Activated CD8-positive, alpha-beta memory T cell treated with anti-CD3 and anti-CD28 coated beads, Interleukin-2, amount 10 ng/mL, durations not matched to agents 7 days and 5 days (primary cell): ENCODE measurements at regions not wholly inside any gene's neighbourhood (a gene's known extent, or its start where the extent isn't known, plus 50 kb on each side); places are given as distances from the start of the nearest gene placed in this dataset.

Source experiments
- ATAC-seq: fragments of 150-1000 bp; cut with Tn5 transposase; one replicate; pipeline ENCODE4 v1.10.0; 2021; ENCODE audit warnings: moderate library complexity
- CTCF ChIA-PET: fragments of 350-600 bp; sonication (Branson Sonifier 250); formaldehyde crosslinking; loops from one replicate; lab custom pipeline; 2021; ENCODE audit warnings: antibody characterized with exemption; lab: Charles Lee
- DNase-seq: peaks from one replicate; pipeline ENCODE4 v3.0.0-alpha.2; 2020
- H3K27ac Mint-ChIP-seq: one replicate; pipeline ENCODE4 v1.8.0; 2021; ENCODE audit warnings: mild to moderate bottlenecking, mixed read lengths
- H3K27me3 Mint-ChIP-seq: one replicate; pipeline ENCODE4 v1.8.0; 2021; ENCODE audit warnings: mixed read lengths
- H3K36me3 Mint-ChIP-seq: one replicate; pipeline ENCODE4 v1.8.0; 2021; ENCODE audit warnings: mild to moderate bottlenecking, mixed read lengths
- H3K4me1 Mint-ChIP-seq: one replicate; pipeline ENCODE4 v1.8.0; 2021; ENCODE audit warnings: mixed read lengths
- H3K4me3 Mint-ChIP-seq: one replicate; pipeline ENCODE4 v1.8.0; 2021; ENCODE audit warnings: mild to moderate bottlenecking, moderate library complexity, mixed read lengths
- H3K9me3 Mint-ChIP-seq: one replicate; pipeline ENCODE4 v1.8.0; 2022; ENCODE audit warnings: low read depth, mixed read lengths

DNA sequence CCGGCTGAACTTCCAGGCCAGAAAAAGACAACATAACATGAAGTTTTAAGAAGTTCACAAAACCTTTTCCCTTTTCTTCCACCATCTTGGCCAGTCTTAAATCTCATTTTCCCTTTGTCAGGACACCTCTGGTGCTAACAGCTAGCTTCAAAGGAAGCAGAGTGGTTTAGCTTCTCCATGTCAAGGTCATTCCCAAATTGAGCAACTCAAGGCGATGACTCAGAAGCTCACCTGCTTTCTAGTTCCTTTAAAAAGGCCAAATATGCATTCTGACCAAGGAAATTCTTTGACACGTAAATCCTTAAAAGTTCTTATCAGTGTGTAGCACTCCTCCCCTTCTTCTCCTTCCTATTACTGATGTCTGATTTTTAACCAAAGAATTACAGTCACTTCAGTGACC lies 69.6 kb upstream of the VGLL2 start:
- H3K27ac Mint-ChIP-seq: no peak overlapping the region

DNA sequence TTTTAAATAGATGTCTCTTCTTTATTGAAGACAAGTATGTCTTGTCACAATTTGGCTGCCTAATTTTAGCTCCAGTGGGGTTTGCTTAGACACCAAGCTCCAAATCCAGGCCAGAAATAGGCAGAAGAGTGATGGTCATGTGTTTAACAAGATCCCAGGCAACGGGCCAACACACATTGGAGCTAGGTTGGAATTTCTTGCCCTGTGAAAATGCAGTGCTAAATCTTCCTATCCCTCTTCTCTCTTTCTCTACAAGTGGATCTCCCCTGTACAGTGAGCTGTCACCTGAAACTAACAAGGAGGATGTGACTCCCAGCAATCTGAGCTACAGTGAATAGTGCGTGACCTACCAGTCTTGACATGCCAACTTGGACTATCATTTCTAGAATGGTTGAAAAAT lies 65.3 kb upstream of the VGLL2 start:
- no peak overlapping the region for H3K4me3 Mint-ChIP-seq
- no peak overlapping the region for H3K27ac Mint-ChIP-seq
- CTCF ChIA-PET: no interaction called here
- H3K36me3 Mint-ChIP-seq: no peaks in the 10 kb centered on the region
- ATAC-seq: no peak
- no peaks in the 10 kb centered on the region for H3K27me3 Mint-ChIP-seq
- no peak for DNase-seq
- no peaks in the 10 kb centered on the region for H3K4me1 Mint-ChIP-seq
- no peaks in the 10 kb centered on the region for H3K9me3 Mint-ChIP-seq

More for the DNA sequence above, 69.6 kb upstream of the VGLL2 start:
- no peak for DNase-seq
- no peak for ATAC-seq
- H3K4me1 Mint-ChIP-seq: no peaks in the 10 kb centered on the region
- H3K36me3 Mint-ChIP-seq: no peaks in the 10 kb centered on the region
- no peaks in the 10 kb centered on the region for H3K27me3 Mint-ChIP-seq
- H3K9me3 Mint-ChIP-seq: no peaks in the 10 kb centered on the region
- CTCF ChIA-PET: no interaction called here
- H3K4me3 Mint-ChIP-seq: no peak overlapping the region

DNA sequence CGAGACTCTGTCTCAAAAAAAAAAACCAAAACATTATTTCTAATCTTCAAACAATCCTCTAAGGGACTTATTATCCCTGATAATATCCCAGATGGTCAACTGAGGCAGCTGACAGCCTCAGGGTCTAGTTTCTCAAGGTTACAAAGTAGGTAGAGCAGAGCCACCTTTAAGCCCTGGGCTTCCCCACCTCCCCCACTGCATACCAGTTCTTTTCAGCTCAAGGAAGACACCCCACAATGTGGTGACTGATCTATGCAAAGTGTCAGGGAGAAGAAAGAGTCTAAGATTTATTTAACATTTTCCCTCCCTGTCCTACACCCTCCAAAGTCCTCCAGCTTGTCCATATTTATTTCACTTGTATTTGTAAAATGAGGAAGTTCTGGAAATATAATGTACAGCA lies 60.5 kb upstream of the VGLL2 start:
- Mint-ChIP-seq H3K27me3 (no peaks in the 10 kb centered on the region), H3K9me3 (no peaks in the 10 kb centered on the region), H3K27ac (no peak overlapping the region), H3K4me3 (no peak overlapping the region), H3K4me1 (no peaks in the 10 kb centered on the region), H3K36me3 (no peaks in the 10 kb centered on the region)
- no peak for ATAC-seq
- DNase-seq: no peak
- CTCF ChIA-PET: no interaction called here

DNA sequence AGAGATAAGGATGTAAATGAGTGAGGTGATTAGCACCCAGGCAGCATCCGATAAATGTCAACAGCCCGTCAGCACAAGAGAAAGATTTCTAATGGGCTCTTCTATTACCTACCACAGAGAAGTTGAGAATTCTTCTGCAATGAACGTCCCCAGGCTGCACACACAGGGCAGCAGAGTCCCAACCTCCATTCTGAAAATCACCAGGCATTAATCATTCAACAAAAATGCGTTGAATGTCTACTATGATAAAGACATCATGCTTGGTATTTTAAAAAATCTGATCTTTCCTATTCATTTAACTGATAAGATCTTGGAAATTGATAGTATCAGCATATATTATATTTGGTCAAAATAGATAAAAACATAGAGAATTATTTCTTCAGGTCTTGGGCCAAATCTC lies 59.5 kb upstream of the VGLL2 start:
- Mint-ChIP-seq H3K27ac (no peak overlapping the region), H3K4me1 (no peaks in the 10 kb centered on the region), H3K4me3 (no peak overlapping the region), H3K36me3 (no peaks in the 10 kb centered on the region), H3K27me3 (no peaks in the 10 kb centered on the region), H3K9me3 (no peaks in the 10 kb centered on the region)
- no peak for ATAC-seq
- CTCF ChIA-PET: no interaction called here
- no peak for DNase-seq

DNA sequence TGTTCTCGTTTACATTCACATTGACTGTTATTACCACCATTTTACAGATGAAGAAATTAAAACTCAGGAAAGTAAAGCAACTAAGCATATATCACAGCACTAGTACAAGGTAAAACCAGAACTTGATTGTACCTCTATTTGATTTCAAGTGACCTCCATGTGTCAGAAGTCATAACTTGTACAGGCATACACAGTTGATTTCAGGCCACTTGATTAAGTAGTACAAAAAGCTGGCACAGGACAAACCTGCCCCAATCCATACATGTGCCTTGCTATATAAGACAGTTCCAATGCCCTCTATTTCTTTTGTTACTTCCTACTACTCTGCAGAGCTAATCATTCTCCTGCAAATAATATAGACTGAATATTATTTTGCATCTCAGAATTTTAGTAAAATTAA lies 58.8 kb upstream of the VGLL2 start:
- Mint-ChIP-seq H3K9me3 (no peaks in the 10 kb centered on the region), H3K36me3 (no peaks in the 10 kb centered on the region), H3K4me3 (no peak overlapping the region), H3K4me1 (no peaks in the 10 kb centered on the region), H3K27ac (no peak overlapping the region), H3K27me3 (no peaks in the 10 kb centered on the region)
- no peak for ATAC-seq
- CTCF ChIA-PET: no interaction called here
- no peak for DNase-seq

DNA sequence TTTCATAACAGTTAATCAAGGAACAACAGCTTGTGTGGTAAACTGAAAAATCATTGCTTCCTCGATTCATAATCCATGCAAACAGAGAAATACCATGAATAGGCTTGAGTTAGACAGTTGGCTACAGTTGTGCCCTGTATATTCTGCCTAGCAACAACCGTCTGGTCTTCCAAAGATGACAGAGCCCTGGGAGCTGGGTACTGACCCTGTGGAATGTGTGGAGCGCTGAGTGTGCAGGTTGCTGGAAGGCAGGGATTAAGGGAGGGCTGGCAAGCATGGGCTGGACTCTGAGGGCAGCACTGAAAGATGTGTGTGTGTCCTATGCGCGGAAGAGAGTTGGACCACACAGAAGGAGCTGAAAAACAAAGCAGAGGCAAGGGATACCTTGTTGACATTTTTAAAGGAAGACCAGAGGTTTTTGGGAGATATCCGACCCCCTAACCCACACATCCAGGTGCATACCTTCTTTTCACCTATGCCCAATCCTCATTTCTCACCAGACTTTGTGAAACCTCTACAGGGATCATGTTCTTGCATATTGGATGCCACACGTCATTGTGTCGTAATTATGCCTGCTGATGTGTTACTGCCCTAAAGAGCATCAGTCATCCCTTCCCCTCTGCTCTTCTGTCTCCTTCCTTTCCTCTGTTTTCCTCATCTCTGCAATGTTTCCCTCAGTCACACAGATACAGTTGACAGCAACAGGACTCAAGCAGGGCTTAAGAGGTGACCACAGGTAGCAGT lies 58.2 kb upstream of the VGLL2 start:
- DNase-seq (no peak), ATAC-seq (no peak)
- Mint-ChIP-seq H3K27me3 (no peaks in the 10 kb centered on the region), H3K36me3 (no peaks in the 10 kb centered on the region), H3K4me3 (no peak overlapping the region), H3K4me1 (no peaks in the 10 kb centered on the region), H3K9me3 (no peaks in the 10 kb centered on the region), H3K27ac (no peak overlapping the region)
- CTCF ChIA-PET: no interaction called here

DNA sequence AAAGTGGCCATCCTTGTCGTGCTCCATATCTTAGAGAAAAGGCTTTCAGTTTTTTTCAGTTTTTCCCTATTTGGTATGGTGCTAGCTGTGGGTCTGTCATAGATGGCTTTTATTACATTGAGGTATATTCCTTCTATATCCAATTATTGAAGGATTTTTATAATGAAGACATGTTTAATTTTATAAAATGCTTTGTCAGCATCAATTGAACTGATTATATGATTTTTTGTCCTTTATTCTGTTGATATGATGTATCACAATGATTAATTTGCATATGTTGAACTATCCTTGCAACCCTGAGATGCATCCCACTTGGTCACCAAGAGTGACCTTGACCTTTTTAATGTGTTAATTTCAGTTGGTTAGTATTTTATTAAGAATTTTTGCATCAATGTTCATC lies 55.1 kb upstream of the VGLL2 start:
- no peak overlapping the region for H3K4me3 Mint-ChIP-seq
- no peak for DNase-seq
- no peaks in the 10 kb centered on the region for H3K4me1 Mint-ChIP-seq
- H3K27ac Mint-ChIP-seq: no peak overlapping the region
- no peaks in the 10 kb centered on the region for H3K36me3 Mint-ChIP-seq
- CTCF ChIA-PET: no interaction called here
- no peaks in the 10 kb centered on the region for H3K27me3 Mint-ChIP-seq
- H3K9me3 Mint-ChIP-seq: no peaks in the 10 kb centered on the region
- no peak for ATAC-seq

DNA sequence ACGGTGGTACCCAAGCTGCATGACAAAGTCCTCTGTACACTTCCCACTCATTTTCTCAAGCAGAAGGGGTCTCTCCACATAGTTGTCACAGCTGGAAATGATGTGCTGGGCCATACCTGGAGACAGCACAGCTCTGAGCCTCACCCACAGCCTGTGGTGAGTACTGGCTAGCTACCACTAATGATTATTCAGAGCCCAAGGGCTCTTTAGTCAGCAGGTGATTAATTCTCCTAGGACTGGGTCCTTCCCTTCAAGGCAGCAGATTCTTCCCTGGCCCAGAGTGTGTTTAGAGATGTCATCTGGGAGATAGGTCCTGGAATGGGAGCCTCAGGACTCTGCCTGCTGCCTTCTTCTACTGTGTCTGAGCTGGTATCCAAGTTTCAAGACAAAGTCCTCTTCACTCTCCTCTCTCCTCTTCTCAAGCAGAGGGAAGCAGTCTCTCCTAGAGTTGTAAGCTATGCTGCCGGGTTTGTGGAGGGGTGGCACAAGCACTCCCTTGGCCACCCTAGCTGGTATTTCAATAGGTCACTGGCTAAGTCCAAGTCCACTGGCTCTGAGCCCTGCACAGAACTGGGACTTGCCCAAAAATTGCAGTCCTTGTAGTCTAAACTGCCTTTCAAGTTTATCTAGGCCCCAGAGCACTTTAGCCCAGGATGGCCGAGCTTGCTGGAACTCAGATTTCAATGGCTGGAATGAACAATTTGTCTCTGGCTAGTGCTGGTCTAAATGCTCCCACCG lies 49.8 kb upstream of the VGLL2 start:
- CTCF ChIA-PET: no interaction called here
- Mint-ChIP-seq H3K4me3 (no peak overlapping the region), H3K27me3 (no peaks in the 10 kb centered on the region), H3K4me1 (no peaks in the 10 kb centered on the region), H3K27ac (no peak overlapping the region), H3K36me3 (no peaks in the 10 kb centered on the region), H3K9me3 (no peaks in the 10 kb centered on the region)
- DNase-seq: no peak
- ATAC-seq: no peak
